Endothelial cell of umbilical vein (primary cell): ENCODE measurements at regions not wholly inside any gene's neighbourhood (a gene's known extent, or its start where the extent isn't known, plus 50 kb on each side); places are given as distances from the start of the nearest gene placed in this dataset.

Experiments used
- CTCF ChIP-seq, 2 donors: IDR thresholded peaks; 1 replicate in 1 of 2; 2 replicates in 1 of 2; pipeline ENCODE4 v1.5.1; 2011; ENCODE audit warnings: low read length in 2 of 2, mild to moderate bottlenecking in 2 of 2, moderate library complexity in 2 of 2, control low read depth in 1 of 2, inconsistent platforms in 1 of 2, low read depth in 1 of 2; ENCODE audit not compliant: insufficient read depth in 1 of 2; ENCODE audit errors: extremely low read depth in 1 of 2
- EZH2 ChIP-seq: IDR thresholded peaks from 2 replicates; pipeline ENCODE4 v1.6.1; 2012; ENCODE audit warnings: borderline replicate concordance, low read depth, mild to moderate bottlenecking, moderate library complexity, low read length, inconsistent platforms; ENCODE audit not compliant: severe bottlenecking
- FOS ChIP-seq: IDR thresholded peaks from 2 replicates; pipeline ENCODE4 v1.6.1; 2011; ENCODE audit warnings: mild to moderate bottlenecking, low read length, moderate library complexity, borderline replicate concordance; ENCODE audit not compliant: insufficient read depth
- GATA2 ChIP-seq: IDR thresholded peaks from 2 replicates; pipeline ENCODE4 v1.7.0; 2011; ENCODE audit warnings: low read depth, mild to moderate bottlenecking, moderate library complexity, mixed read lengths, low read length; ENCODE audit not compliant: insufficient read length, insufficient read depth
- JUN ChIP-seq: IDR thresholded peaks from 2 replicates; pipeline ENCODE4 v1.6.1; 2011; ENCODE audit warnings: borderline replicate concordance, low read depth; ENCODE audit not compliant: insufficient read length, insufficient read depth
- MAX ChIP-seq: IDR thresholded peaks from 2 replicates; pipeline ENCODE4 v1.6.1; 2011; ENCODE audit not compliant: insufficient read depth, insufficient read length
- MYC ChIP-seq: IDR thresholded peaks from one replicate; pipeline ENCODE4 v1.6.1; 2011; ENCODE audit warnings: mild to moderate bottlenecking, low read depth, low read length
- POLR2A ChIP-seq: IDR thresholded peaks from 2 replicates; pipeline ENCODE4 v1.6.1; 2012; ENCODE audit warnings: low read depth, mild to moderate bottlenecking, control low read depth, low read length
- POLR2AphosphoS5 ChIP-seq: IDR thresholded peaks from 2 replicates; pipeline ENCODE4 v1.6.1; 2012; ENCODE audit warnings: low read depth, mild to moderate bottlenecking, control low read depth, low read length, moderate library complexity; ENCODE audit not compliant: insufficient read depth

- TF ChIP-seq POLR2A = no peak
- no peak for TF ChIP-seq CTCF (IDR thresholded peaks at IDR 0.05; ENCODE audit: extremely low read depth in 1 of 2, insufficient read depth in 1 of 2, low read depth in 1 of 2, low read length in 2 of 2)
- no peak for TF ChIP-seq EZH2
- TF ChIP-seq POLR2AphosphoS5 = no peak
- TF ChIP-seq MAX = no peak
- TF ChIP-seq MYC = no peak
- TF ChIP-seq FOS = no peak
- TF ChIP-seq JUN = no peak
- TF ChIP-seq GATA2 = no peak
Observed at GRCh38 chr12:58381546-58381945, 440.2 kb downstream of the ATP23 start.
